ENCODE measurements at regions not wholly inside any gene's neighbourhood (a gene's known extent, or its start where the extent isn't known, plus 50 kb on each side); places are given as distances from the start of the nearest gene placed in this dataset.

DNA sequence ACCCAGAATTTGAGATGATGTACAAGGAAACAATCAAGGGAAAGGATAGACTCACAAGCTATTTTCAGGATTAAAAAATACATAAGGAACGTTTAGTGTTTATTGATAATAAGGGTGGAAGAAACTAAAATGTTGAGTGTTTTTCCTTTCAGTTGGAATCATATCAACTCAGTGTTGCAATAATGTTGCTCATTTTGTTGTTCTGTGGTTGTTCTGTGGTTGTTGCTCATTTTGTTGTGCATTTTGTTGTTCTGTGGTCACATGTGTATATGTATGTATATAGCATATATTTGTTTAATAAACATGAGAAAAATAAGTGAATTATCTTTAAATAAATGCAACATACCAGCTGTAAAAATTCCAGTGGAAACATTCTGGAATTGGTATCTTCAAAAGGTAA, 262.4 kb upstream of the SPRY2 start:
- TF ChIP-seq, protein P1, sequence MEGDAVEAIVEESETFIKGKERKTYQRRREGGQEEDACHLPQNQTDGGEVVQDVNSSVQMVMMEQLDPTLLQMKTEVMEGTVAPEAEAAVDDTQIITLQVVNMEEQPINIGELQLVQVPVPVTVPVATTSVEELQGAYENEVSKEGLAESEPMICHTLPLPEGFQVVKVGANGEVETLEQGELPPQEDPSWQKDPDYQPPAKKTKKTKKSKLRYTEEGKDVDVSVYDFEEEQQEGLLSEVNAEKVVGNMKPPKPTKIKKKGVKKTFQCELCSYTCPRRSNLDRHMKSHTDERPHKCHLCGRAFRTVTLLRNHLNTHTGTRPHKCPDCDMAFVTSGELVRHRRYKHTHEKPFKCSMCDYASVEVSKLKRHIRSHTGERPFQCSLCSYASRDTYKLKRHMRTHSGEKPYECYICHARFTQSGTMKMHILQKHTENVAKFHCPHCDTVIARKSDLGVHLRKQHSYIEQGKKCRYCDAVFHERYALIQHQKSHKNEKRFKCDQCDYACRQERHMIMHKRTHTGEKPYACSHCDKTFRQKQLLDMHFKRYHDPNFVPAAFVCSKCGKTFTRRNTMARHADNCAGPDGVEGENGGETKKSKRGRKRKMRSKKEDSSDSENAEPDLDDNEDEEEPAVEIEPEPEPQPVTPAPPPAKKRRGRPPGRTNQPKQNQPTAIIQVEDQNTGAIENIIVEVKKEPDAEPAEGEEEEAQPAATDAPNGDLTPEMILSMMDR (conservative IDR thresholded peaks at IDR 0.05; ENCODE audit: low read length), result no peak
- TF ChIP-seq EZH2phosphoT487 (IDR thresholded peaks at IDR 0.05; ENCODE audit: borderline replicate concordance, low read depth, low read length), result no peak
